ENCODE measurements at regions not wholly inside any gene's neighbourhood (a gene's known extent, or its start where the extent isn't known, plus 50 kb on each side); places are given as distances from the start of the nearest gene placed in this dataset.
A peak's percentile ranks its signal among the peaks of the same experiment; 100 is the strongest.

GRCh38 chr15:85314633-85315032 lies 65.8 kb upstream of the AKAP13 start:
- Mint-ChIP-seq H3K4me3 (ENCODE audit: low read depth) (no peak overlapping the region), H3K9me3 (ENCODE audit: low read depth) (peaks cover 10% of the 10 kb centered on the region), H3K27ac (no peak overlapping the region), H3K4me1 (ENCODE audit: low read depth) (no peaks in the 10 kb centered on the region), H3K36me3 (ENCODE audit: insufficient read depth) (no peaks in the 10 kb centered on the region), H3K27me3 (no peaks in the 10 kb centered on the region)
- TF ChIP-seq CTCF (IDR thresholded peaks at IDR 0.05; ENCODE audit: unreplicated experiment), result no peak
- DNase-seq (ENCODE audit: low spot score, unreplicated experiment), result no peak

GRCh38 chr15:85316244-85316934 lies 64.0 kb upstream of the AKAP13 start:
- H3K4me1 Mint-ChIP-seq (ENCODE audit: low read depth), result no peaks in the 10 kb centered on the region
- H3K27ac Mint-ChIP-seq, result no peak overlapping the region

GRCh38 chr15:85318048-85318731 lies 62.2 kb upstream of the AKAP13 start:
- no peak for DNase-seq (ENCODE audit: low spot score, unreplicated experiment)

More at GRCh38 chr15:85316244-85316934, 64.0 kb upstream of the AKAP13 start:
- peaks cover under 1% of the 10 kb centered on the region for H3K36me3 Mint-ChIP-seq (ENCODE audit: insufficient read depth)
- no peak for DNase-seq (ENCODE audit: low spot score, unreplicated experiment)
- no peak overlapping the region for H3K4me3 Mint-ChIP-seq (ENCODE audit: low read depth)
- H3K9me3 Mint-ChIP-seq (ENCODE audit: low read depth), result peaks cover 2% of the 10 kb centered on the region
- H3K27me3 Mint-ChIP-seq, result no peaks in the 10 kb centered on the region
- TF ChIP-seq CTCF (IDR thresholded peaks at IDR 0.05; ENCODE audit: unreplicated experiment), result no peak

GRCh38 chr15:85318732-85319076 lies 61.7 kb upstream of the AKAP13 start:
- no peak for DNase-seq (ENCODE audit: low spot score, unreplicated experiment)
- Mint-ChIP-seq H3K27me3 (no peaks in the 10 kb centered on the region), H3K4me1 (ENCODE audit: low read depth) (no peaks in the 10 kb centered on the region), H3K4me3 (ENCODE audit: low read depth) (no peak overlapping the region), H3K9me3 (ENCODE audit: low read depth) (peaks cover 5% of the 10 kb centered on the region), H3K27ac (no peak overlapping the region), H3K36me3 (ENCODE audit: insufficient read depth) (peaks cover 1% of the 10 kb centered on the region)
- TF ChIP-seq CTCF (IDR thresholded peaks at IDR 0.05; ENCODE audit: unreplicated experiment), result no peak

More at GRCh38 chr15:85318048-85318731, 62.2 kb upstream of the AKAP13 start:
- no peaks in the 10 kb centered on the region for H3K4me1 Mint-ChIP-seq (ENCODE audit: low read depth)
- peaks cover 4% of the 10 kb centered on the region for H3K9me3 Mint-ChIP-seq (ENCODE audit: low read depth)
- H3K36me3 Mint-ChIP-seq (ENCODE audit: insufficient read depth), result peaks cover 1% of the 10 kb centered on the region
- no peak overlapping the region for H3K4me3 Mint-ChIP-seq (ENCODE audit: low read depth)
- no peak overlapping the region for H3K27ac Mint-ChIP-seq
- peak; percentile 6 for TF ChIP-seq CTCF (IDR thresholded peaks at IDR 0.05; ENCODE audit: unreplicated experiment)
- no peaks in the 10 kb centered on the region for H3K27me3 Mint-ChIP-seq

GRCh38 chr15:85324202-85324601 lies 56.2 kb upstream of the AKAP13 start:
- H3K4me3 Mint-ChIP-seq (ENCODE audit: low read depth), result no peak overlapping the region
- peaks cover 8% of the 10 kb centered on the region for H3K4me1 Mint-ChIP-seq (ENCODE audit: low read depth)
- H3K27me3 Mint-ChIP-seq, result peaks cover 2% of the 10 kb centered on the region
- H3K9me3 Mint-ChIP-seq (ENCODE audit: low read depth), result peaks cover 5% of the 10 kb centered on the region
- no peak for DNase-seq (ENCODE audit: low spot score, unreplicated experiment)
- TF ChIP-seq CTCF (IDR thresholded peaks at IDR 0.05; ENCODE audit: unreplicated experiment), result no peak
- H3K36me3 Mint-ChIP-seq (ENCODE audit: insufficient read depth), result peaks cover 1% of the 10 kb centered on the region
- no peak overlapping the region for H3K27ac Mint-ChIP-seq
